ENCODE measurements at regions not wholly inside any gene's neighbourhood (a gene's known extent, or its start where the extent isn't known, plus 50 kb on each side); places are given as distances from the start of the nearest gene placed in this dataset.

DNA sequence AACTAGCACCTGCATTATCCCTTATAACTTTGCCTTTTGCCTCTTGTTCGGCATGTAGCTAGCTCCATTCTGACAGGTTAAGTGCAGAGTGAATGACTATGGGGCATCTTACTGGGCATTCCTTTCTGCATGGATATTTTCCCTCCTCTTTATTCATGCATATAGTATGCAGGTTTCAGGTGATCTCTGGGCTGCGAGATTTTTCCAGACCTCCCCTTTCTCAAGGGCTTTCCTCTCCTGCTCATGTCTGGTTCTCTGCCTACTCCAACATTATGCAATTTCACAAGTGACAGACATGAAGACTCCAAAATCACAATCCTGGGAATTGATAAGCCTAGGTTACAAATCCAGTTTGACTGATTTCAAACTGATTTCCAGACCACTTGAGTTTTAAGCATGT, 503.8 kb downstream of the NXPH1 start:
- DNase-seq (ENCODE audit: low read depth) = no peak

DNA sequence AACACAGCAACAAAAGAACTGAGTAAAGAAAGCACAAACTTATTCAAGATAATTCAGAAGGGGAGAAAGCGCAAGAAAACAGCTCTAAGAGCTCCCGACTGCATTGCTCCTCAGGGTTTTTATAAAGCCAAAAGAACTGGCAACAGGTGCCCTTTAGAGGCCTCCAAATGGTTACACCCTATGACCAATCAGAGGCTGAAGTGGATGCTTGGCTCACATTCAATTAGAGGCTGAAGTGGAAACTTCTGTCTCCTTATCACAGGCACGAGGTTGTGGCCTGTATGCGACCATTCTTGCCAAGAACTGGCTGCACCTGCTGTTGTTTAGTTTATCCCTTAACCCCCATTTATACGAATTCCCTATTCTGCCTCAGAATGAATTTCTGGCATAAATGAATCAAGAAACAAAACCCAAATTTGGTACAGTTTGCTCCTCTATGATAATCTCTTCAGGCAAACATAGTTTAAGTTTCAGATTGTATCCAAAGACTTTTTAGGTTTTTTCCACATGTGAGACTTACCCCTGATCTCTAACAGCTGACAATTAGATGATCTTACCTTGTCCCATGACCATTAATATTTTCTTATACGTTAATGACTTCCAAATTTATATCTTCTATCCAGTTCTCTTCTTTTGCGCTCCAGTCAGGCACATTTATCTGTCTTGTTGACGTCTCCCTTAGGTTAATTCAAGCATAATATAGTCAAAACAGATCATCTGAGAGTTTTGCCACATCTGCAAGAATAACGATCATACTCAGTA, 504.8 kb downstream of the NXPH1 start:
- no peak for DNase-seq (ENCODE audit: low read depth)

- DNase-seq (ENCODE audit: low read depth) = no peak
These were observed 506.0 kb downstream of the NXPH1 start for GRCh38 chr7:8939446-8939845.

DNA sequence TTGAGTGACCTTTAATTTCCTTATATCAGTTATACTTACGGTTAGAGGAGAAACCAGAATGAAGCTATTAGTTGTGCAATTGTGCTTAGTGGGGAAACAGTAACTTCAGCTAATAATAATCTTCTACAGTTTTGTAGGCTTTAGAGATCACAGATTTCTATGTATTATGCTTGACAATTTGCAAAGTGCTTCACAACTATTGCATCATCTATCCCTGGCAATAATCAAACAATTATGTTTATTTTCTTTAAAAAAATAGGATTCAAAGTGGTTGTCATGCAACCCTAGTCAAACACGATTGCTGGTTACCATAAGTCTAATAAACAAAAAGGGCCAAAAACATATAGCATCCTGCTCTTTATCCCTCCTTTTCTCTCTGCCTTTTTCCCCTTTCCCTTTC, 530.3 kb downstream of the NXPH1 start:
- DNase-seq (ENCODE audit: low read depth) = no peak

GRCh38 chr7:8965177-8965576, 531.8 kb downstream of the NXPH1 start:
- DNase-seq (ENCODE audit: low read depth) = no peak

DNA sequence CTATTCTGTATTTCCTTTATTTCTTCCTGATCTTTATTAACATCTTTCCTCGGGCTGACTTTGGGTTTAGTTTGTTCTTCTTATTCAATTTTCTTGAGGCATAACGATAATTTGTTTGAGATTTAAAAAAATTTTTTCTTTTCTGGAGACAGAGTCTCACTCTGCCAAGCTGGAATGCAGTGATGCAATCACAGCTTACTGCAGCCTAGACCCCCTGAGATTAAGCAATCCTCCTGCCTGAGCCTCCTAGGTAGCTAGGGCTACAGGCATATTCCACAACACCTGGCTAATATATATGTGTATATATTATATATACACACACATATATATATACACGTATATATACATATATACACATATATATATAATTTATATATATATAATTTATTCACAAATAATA, 540.2 kb downstream of the NXPH1 start:
- DNase-seq (ENCODE audit: low read depth) = no peak

- DNase-seq (ENCODE audit: low read depth) = no peak
These were observed 542.3 kb downstream of the NXPH1 start for GRCh38 chr7:8975681-8976080.

- no peak for DNase-seq (ENCODE audit: low read depth)
These were observed 549.1 kb downstream of the NXPH1 start for GRCh38 chr7:8982338-8982992.

GRCh38 chr7:8985255-8985654, 551.8 kb downstream of the NXPH1 start:
- DNase-seq (ENCODE audit: low read depth) = no peak

- no peak for DNase-seq (ENCODE audit: low read depth)
These were observed 554.9 kb downstream of the NXPH1 start for GRCh38 chr7:8988267-8988666.

- no peak for DNase-seq (ENCODE audit: low read depth)
These were observed 557.8 kb downstream of the NXPH1 start for GRCh38 chr7:8991159-8991558.

DNA sequence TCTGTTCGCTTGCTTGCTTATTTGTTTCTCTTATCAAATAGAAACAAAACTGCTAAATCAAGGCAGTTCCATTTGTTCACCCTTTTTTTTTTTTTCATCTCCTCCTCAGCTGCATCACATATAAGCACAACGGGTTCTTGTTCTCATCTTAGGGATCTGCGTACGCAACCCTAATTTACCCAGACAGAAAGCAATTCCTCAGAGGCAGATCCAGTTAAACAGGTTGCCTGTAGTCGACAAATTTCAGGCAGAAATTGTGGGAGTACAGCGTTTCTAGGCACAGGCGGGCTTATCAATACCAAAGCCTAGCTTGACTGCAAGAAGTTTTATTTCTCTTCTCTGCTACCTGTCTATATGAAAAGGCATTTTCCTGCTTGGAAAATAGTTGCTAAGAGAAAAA, 565.4 kb downstream of the NXPH1 start:
- DNase-seq (ENCODE audit: low read depth) = no peak

DNA sequence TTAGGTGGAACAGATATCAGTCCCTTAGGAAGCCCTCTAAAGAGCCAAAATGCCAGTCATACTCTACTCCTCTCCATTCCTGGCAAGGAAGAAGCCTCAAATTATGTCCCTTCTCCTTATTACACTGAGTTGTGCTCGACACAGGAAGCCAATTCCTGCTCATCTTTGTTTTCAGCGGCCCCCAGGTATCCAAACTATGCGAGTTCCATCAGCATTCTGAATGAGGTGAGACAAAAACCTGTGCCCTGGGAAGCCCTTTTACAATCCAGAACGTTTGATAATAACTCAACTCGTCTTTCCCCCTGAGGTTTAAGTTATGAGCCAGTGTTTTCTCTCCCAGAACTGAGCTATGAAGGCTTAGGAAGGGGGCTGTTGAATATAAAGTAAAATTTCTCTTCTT, 580.5 kb downstream of the NXPH1 start:
- no peak for DNase-seq (ENCODE audit: low read depth)

DNA sequence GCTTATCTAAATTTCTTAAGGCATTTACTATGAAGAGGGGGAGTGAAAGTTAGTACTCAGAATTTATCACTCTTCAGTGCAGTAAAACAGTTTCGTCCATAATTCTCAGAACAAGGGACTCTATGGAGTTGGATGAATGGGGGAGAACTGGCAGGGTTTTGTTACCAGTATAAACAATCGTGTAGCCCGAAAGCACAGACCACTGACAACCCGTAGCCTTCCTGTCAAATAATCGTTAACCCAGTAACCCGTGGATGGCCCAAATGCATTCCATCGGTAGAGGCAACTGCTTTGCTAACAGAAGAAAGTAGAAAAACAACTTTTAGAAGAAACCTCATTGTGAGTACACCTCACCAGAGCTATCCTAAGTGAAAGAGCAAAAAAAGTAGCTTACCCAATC, 583.9 kb downstream of the NXPH1 start:
- DNase-seq (ENCODE audit: low read depth) = no peak

- no peak for DNase-seq (ENCODE audit: low read depth)
These were observed 589.0 kb downstream of the NXPH1 start for GRCh38 chr7:9022456-9022855.

DNA sequence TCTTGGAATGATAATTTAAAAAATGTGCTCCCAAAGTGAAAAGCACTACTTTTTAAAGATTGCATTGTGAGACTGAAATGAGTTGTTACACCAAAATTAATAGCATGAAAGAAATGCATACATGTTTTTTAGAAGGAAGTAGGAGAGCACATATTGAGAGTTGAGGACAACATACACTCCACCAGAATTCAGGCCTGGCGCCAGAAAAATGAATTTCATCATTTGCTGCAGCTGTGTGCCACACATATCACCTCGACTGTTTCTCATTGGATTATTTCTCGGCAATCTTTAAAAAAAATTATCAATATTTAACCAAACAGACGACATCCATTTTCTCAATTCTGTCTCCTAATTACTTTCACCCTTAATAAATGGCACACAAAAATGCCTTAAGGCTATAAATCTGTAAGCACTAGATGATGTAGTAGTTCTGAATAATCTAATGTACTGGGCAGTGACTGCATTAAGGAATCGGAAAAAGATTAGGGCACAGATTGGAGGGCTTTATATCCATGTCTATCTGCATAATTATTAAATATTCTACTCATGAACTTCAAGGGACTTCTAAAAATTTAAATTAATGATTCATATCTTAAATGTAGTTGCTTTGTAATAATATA, 590.4 kb downstream of the NXPH1 start:
- no peak for DNase-seq (ENCODE audit: low read depth)

DNA sequence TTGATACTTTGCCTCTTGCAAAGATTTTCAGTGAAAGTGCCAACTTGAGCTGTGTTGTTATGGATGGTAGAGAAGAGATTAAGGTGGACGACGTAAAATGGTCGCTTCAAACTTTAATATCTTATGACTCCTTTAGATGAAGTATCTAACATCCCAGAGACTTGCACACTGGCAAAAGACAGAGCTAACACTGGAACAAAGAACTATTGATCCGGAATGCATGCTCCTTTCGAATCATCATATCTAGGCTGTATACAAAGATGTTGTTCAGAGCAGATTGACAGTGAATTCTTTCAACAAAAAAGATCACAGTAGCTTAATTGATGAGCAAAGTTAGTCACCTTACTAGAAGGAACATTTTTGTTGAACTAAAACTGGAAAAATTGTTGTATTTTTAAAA, 592.7 kb downstream of the NXPH1 start:
- DNase-seq (ENCODE audit: low read depth) = no peak

- DNase-seq (ENCODE audit: low read depth) = no peak
These were observed 594.6 kb downstream of the NXPH1 start for GRCh38 chr7:9028012-9028411.

DNA sequence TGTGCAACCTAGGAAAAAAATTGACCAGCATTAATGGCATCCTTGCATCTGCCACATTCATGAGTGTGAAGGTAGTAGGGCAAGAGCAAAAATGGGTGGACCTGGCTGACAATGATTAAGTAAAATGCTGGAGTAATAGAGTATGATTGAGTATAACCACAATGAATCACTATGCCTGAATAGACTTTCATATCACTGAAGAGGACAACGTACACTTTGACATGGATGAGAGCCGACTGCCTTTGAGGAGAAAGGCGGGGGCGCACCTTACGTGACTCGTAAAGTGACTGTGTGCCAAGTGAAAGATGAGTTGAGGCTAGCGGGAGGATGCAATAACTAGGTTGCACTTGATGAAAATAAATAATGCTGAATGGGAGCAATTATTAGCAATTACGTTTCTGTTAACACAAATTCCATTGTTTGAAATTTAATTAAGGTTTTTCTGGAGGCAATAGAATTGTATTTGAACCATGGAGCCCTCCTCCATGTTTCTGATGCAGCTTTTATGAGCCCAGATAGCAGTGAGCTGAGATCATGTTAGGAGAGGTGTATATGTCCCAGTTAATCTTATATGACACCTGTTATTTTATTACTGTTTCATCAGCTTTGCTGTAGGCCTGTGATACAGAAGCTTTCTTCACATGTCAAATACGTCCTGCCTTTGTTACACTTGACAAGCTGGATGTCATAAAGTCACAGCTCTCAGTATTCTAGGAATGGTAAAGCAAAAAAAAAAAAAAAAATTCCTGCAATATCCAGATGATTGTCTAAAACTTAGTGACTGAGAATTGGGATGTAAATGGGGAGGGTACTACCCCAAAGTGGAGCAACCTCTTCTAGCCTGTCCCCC, 596.5 kb downstream of the NXPH1 start:
- DNase-seq (ENCODE audit: low read depth) = no peak

DNA sequence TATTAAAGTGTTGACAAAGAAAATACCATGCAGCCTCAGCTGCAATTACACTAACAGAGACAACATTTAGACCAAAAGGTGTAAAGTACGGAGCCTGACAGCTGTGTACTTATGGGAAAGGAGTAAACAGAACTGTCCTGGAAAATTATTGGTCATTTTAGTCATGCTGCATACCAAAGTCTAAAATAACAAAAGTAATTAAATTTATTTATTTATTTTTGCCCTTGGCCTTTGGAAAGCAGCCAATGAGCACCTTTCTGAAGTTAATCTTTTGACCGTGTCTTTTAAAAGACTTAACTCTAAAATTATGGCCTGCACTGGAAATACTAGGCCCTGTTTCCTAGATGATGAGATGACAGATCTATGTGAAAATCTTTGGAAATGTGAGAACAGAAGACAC, 597.6 kb downstream of the NXPH1 start:
- DNase-seq (ENCODE audit: low read depth) = no peak

DNA sequence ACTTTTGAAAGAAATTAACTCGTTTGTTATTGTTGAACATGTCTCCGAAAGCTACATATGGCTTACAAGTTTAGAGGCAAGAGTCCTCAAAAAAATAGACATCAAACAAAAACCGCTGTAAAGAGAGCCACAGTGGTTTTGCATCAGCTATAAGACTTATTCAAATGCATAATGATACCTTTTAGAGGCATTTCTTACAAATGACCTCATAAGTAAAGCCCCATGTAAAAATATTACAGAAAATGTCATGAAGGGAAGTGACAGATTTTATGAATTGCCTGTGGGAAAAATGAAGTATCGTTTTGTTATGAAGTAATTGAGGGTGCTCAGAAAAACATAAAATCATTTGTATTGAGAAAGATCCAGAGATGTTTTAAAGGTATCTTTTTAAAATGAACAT, 598.0 kb downstream of the NXPH1 start:
- no peak for DNase-seq (ENCODE audit: low read depth)

GRCh38 chr7:9036080-9036479, 602.7 kb downstream of the NXPH1 start:
- no peak for DNase-seq (ENCODE audit: low read depth)
